CD4-positive, alpha-beta T cell (primary cell): ENCODE measurements at regions not wholly inside any gene's neighbourhood (a gene's known extent, or its start where the extent isn't known, plus 50 kb on each side); places are given as distances from the start of the nearest gene placed in this dataset.

Source experiments
- ATAC-seq: fragments of 200-7000 bp; cut with Tn5 transposase; one replicate; pipeline ENCODE4 v1.10.0; 2022; ENCODE audit warnings: mild to moderate bottlenecking; ENCODE audit not compliant: poor library complexity
- CTCF ChIA-PET: fragments of 350-600 bp; sonication (Branson Sonifier 250); formaldehyde crosslinking; loops from one replicate; lab custom pipeline; 2021; ENCODE audit warnings: antibody characterized with exemption, inconsistent platforms; lab: Charles Lee
- POLR2A ChIA-PET: fragments of 350-600 bp; sonication (Branson Sonifier 250); formaldehyde crosslinking; loops from one replicate; lab custom pipeline; 2021; ENCODE audit warnings: antibody characterized with exemption, inconsistent platforms; lab: Charles Lee
- DNase-seq, 14 experiments: peaks; one replicate each; pipeline ENCODE4 v3.0.0-alpha.2; 2013 to 2020; ENCODE audit warnings: mixed read lengths in 2 of 14
- H3K27ac ChIP-seq, 2 donors: one replicate each; pipeline versions ENCODE4 v1.5.1 to v1.7.0; 2013; ENCODE audit warnings: low read length in 2 of 2, low read depth in 1 of 2, mild to moderate bottlenecking in 1 of 2
- H3K27me3 ChIP-seq, 2 experiments: 1 replicate in 1 of 2; 2 replicates in 1 of 2; pipeline versions ENCODE4 v1.6.1 to v1.7.0; 2013; ENCODE audit warnings: low read length in 2 of 2, control low read depth in 1 of 2, mild to moderate bottlenecking in 1 of 2, moderate library complexity in 1 of 2; ENCODE audit not compliant: insufficient read depth in 2 of 2, control insufficient read depth in 1 of 2
- H3K36me3 ChIP-seq: one replicate; pipeline ENCODE4 v1.6.1; 2013; ENCODE audit warnings: low read length, control low read depth; ENCODE audit not compliant: insufficient read depth
- H3K4me1 ChIP-seq: one replicate; pipeline ENCODE4 v1.6.1; 2013; ENCODE audit warnings: low read length, control low read depth; ENCODE audit not compliant: insufficient read depth
- H3K4me3 ChIP-seq: one replicate; pipeline ENCODE4 v1.5.1; 2013; ENCODE audit warnings: mild to moderate bottlenecking, low read length, moderate library complexity
- H3K9me3 ChIP-seq, 2 experiments: 1 replicate in 1 of 2; 2 replicates in 1 of 2; pipeline versions ENCODE4 v1.6.1 to v1.7.0; 2013; ENCODE audit warnings: low read length in 2 of 2, mild to moderate bottlenecking in 2 of 2, control low read depth in 1 of 2, moderate library complexity in 1 of 2; ENCODE audit not compliant: control insufficient read depth in 1 of 2, insufficient read depth in 1 of 2
- H3K27ac Mint-ChIP-seq: one replicate; pipeline ENCODE4 v1.8.0; 2020; ENCODE audit warnings: mixed read lengths
- H3K27me3 Mint-ChIP-seq: one replicate; pipeline ENCODE4 v1.8.0; 2021; ENCODE audit warnings: mixed read lengths
- H3K36me3 Mint-ChIP-seq: one replicate; pipeline ENCODE4 v1.8.0; 2021; ENCODE audit warnings: low read depth, mixed read lengths
- H3K4me1 Mint-ChIP-seq: one replicate; pipeline ENCODE4 v1.8.0; 2021; ENCODE audit warnings: low read depth, mixed read lengths
- H3K4me3 Mint-ChIP-seq: one replicate; pipeline ENCODE4 v1.8.0; 2020; ENCODE audit warnings: mild to moderate bottlenecking, mixed read lengths
- H3K9me3 Mint-ChIP-seq: one replicate; pipeline ENCODE4 v1.8.0; 2020; ENCODE audit warnings: mixed read lengths
- intact Hi-C, 2 experiments: fragments of 100-400 bp; cut with DNase I in 1 of 2; cut with micrococcal nuclease in 1 of 2; formaldehyde crosslinking; loops; one replicate each; pipeline versions ENCODE4 v1.15.1 to v1.9.0; 2023 to 2025; cut with DNase I, micrococcal nuclease
- TF ChIP-seq, protein P1 (sequence below): fragments of 200-600 bp; IDR thresholded peaks from one replicate; pipeline ENCODE4 v1.8.0; 2022; ENCODE audit warnings: antibody characterized with exemption, mild to moderate bottlenecking

DNA sequence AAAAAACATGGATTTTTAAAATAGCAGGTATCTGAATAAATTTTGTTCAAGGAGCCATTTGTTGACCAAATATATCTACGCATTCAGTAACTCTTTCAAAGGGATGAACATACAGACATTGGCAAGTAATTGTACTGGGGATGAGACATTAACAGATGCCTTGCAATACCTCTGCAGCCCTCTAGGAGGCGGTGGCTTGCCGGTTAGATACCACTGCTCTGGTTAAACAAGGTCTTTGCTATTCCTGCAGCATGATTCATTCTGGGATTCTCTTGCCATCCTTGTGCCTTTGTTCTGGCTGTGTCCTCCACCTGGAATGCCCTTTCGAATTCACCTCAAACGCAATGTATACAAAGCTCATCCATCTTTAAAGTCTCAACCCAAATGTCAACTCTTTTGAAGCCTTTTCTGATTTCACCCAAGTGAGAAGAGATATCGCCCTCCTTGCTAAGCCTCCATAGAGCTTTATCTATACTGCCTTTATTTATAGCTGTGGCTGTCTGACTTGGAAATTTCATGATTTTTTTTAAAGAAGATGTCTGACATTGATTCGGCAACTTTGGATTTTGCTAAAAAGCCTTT, 131.0 kb upstream of the SRRM4 start:
- Mint-ChIP-seq H3K4me1 (no peaks in the 10 kb centered on the region), H3K4me3 (no peak overlapping the region), H3K36me3 (no peaks in the 10 kb centered on the region), H3K27me3 (peaks cover 24% of the 10 kb centered on the region), H3K9me3 (peaks cover 9% of the 10 kb centered on the region), H3K27ac (no peak overlapping the region)
- Histone ChIP-seq H3K4me3 (no peak overlapping the region), H3K4me1 (no peaks in the 10 kb centered on the region), H3K27ac (no peak overlapping the region), H3K27me3 (no peaks in the 10 kb centered on the region), H3K9me3 (peaks cover 0 to 2% of the 10 kb centered on the region in 2 experiments), H3K36me3 (no peaks in the 10 kb centered on the region)
- ChIA-PET CTCF (no interaction called here), POLR2A (no interaction called here)
- intact Hi-C loops = no loop called here
- ATAC-seq = no peak
- DNase-seq = no peak
- TF ChIP-seq, protein P1, sequence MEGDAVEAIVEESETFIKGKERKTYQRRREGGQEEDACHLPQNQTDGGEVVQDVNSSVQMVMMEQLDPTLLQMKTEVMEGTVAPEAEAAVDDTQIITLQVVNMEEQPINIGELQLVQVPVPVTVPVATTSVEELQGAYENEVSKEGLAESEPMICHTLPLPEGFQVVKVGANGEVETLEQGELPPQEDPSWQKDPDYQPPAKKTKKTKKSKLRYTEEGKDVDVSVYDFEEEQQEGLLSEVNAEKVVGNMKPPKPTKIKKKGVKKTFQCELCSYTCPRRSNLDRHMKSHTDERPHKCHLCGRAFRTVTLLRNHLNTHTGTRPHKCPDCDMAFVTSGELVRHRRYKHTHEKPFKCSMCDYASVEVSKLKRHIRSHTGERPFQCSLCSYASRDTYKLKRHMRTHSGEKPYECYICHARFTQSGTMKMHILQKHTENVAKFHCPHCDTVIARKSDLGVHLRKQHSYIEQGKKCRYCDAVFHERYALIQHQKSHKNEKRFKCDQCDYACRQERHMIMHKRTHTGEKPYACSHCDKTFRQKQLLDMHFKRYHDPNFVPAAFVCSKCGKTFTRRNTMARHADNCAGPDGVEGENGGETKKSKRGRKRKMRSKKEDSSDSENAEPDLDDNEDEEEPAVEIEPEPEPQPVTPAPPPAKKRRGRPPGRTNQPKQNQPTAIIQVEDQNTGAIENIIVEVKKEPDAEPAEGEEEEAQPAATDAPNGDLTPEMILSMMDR = no peak

DNA sequence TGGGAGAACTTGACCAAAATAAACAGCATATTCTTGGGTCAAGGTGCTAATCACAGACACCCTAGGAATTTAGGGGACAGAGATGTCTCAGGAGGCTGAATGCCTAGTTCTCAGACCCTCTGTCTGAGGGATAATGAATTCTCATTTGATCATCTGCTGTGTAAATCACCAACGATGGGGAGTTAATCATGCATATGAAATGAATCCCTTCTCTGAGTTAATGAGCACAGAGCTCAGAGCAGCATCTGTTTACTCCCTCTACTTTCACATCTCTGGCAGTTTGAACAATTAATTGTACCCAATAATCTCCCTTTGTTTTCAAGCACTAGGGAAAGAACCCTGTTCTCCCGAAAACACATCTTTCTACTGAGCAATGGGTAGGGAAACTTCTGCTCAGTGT, 129.4 kb upstream of the SRRM4 start:
- H3K9me3 Mint-ChIP-seq = peaks cover 3% of the 10 kb centered on the region
- Histone ChIP-seq H3K36me3 (no peaks in the 10 kb centered on the region), H3K4me1 (no peaks in the 10 kb centered on the region), H3K4me3 (no peak overlapping the region), H3K27me3 (no peaks in the 10 kb centered on the region), H3K9me3 (no peaks in the 10 kb centered on the region), H3K27ac (no peak overlapping the region)
- TF ChIP-seq, protein P1 = no peak
- intact Hi-C loops = no loop called here
- H3K27ac Mint-ChIP-seq = no peak overlapping the region
- DNase-seq (no peak), ATAC-seq (no peak)
- ChIA-PET CTCF (no interaction called here), POLR2A (no interaction called here)
- H3K4me3 Mint-ChIP-seq = no peak overlapping the region
- no peaks in the 10 kb centered on the region for H3K4me1 Mint-ChIP-seq
- peaks cover 20% of the 10 kb centered on the region for H3K27me3 Mint-ChIP-seq
- no peaks in the 10 kb centered on the region for H3K36me3 Mint-ChIP-seq

DNA sequence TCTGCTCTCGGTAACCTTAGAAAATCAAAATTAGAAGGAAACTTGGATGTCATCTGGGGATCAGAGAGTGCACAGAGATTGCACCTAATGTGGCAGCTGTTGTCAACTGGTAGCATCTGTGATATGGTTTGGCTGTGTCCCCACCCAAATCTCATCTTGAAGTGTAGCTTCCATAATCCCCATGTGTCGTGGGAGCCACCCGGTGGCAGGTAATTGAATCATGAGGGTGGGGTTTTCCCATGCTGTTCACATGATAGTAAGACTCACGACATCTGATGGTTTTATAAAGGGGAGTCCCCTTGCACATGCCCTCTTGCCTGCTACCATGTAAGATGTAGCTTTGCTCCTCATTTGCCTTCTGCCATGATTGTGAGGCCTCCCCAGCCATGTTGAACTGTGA, 127.7 kb upstream of the SRRM4 start:
- TF ChIP-seq, protein P1 = no peak
- H3K27me3 Mint-ChIP-seq = peaks cover 20% of the 10 kb centered on the region
- no peaks in the 10 kb centered on the region for H3K36me3 Mint-ChIP-seq
- Histone ChIP-seq H3K9me3 (no peaks in the 10 kb centered on the region), H3K27me3 (no peaks in the 10 kb centered on the region), H3K4me1 (no peaks in the 10 kb centered on the region), H3K27ac (no peak overlapping the region), H3K4me3 (no peak overlapping the region), H3K36me3 (no peaks in the 10 kb centered on the region)
- intact Hi-C loops = no loop called here
- H3K4me3 Mint-ChIP-seq = no peak overlapping the region
- CTCF ChIA-PET = no interaction called here
- H3K4me1 Mint-ChIP-seq = no peaks in the 10 kb centered on the region
- ATAC-seq (no peak), DNase-seq (no peak)
- H3K9me3 Mint-ChIP-seq = peaks cover 5% of the 10 kb centered on the region
- POLR2A ChIA-PET = no interaction called here
- H3K27ac Mint-ChIP-seq = no peak overlapping the region
